HG02884 (cell line): ENCODE measurements at regions not wholly inside any gene's neighbourhood (a gene's known extent, or its start where the extent isn't known, plus 50 kb on each side); places are given as distances from the start of the nearest gene placed in this dataset.

Source experiments
- ATAC-seq: cut with Tn5 transposase; IDR thresholded peaks from one replicate; pipeline ENCODE4 v1.9.1; 2021; ENCODE audit warnings: mild to moderate bottlenecking, moderate library complexity; ENCODE audit not compliant: unreplicated experiment

- no peak for ATAC-seq
Measured at GRCh38 chr6:98581705-98582104, 252.7 kb upstream of the POU3F2 start.

GRCh38 chr6:98583506-98583905, 250.9 kb upstream of the POU3F2 start:
- no peak for ATAC-seq

GRCh38 chr6:98586163-98586562, 248.2 kb upstream of the POU3F2 start:
- ATAC-seq = no peak

- no peak for ATAC-seq
Measured at GRCh38 chr6:98587555-98587954, 246.8 kb upstream of the POU3F2 start.

GRCh38 chr6:98589536-98589935, 244.8 kb upstream of the POU3F2 start:
- ATAC-seq = no peak

GRCh38 chr6:98590136-98590681, 244.2 kb upstream of the POU3F2 start:
- no peak for ATAC-seq

GRCh38 chr6:98590997-98591396, 243.4 kb upstream of the POU3F2 start:
- ATAC-seq = no peak

- ATAC-seq = no peak
Measured at GRCh38 chr6:98593676-98594075, 240.7 kb upstream of the POU3F2 start.

GRCh38 chr6:98601716-98602115, 232.7 kb upstream of the POU3F2 start:
- ATAC-seq = no peak

- ATAC-seq = no peak
Measured at GRCh38 chr6:98605705-98606104, 228.7 kb upstream of the POU3F2 start.

- no peak for ATAC-seq
Measured at GRCh38 chr6:98627129-98627775, 207.1 kb upstream of the POU3F2 start.

- no peak for ATAC-seq
Measured at GRCh38 chr6:98633886-98634285, 200.5 kb upstream of the POU3F2 start.

GRCh38 chr6:98634569-98634968, 199.8 kb upstream of the POU3F2 start:
- ATAC-seq = no peak

GRCh38 chr6:98635191-98635590, 199.2 kb upstream of the POU3F2 start:
- no peak for ATAC-seq

- no peak for ATAC-seq
Measured at GRCh38 chr6:98636941-98637340, 197.4 kb upstream of the POU3F2 start.

- no peak for ATAC-seq
Measured at GRCh38 chr6:98639089-98639635, 195.2 kb upstream of the POU3F2 start.

- no peak for ATAC-seq
Measured at GRCh38 chr6:98640366-98640765, 194.0 kb upstream of the POU3F2 start.

GRCh38 chr6:98641949-98642719, 192.2 kb upstream of the POU3F2 start:
- ATAC-seq = no peak

- ATAC-seq = no peak
Measured at GRCh38 chr6:98644063-98644462, 190.3 kb upstream of the POU3F2 start.

GRCh38 chr6:98648211-98648914, 186.0 kb upstream of the POU3F2 start:
- no peak for ATAC-seq

GRCh38 chr6:98650941-98651340, 183.4 kb upstream of the POU3F2 start:
- no peak for ATAC-seq
